ENCODE measurements at regions not wholly inside any gene's neighbourhood (a gene's known extent, or its start where the extent isn't known, plus 50 kb on each side); places are given as distances from the start of the nearest gene placed in this dataset.
"Not testable (repeated sequence)": the region's sequence is repeated elsewhere in the genome, so short reads cannot be mapped to it uniquely, and the experiment has no call there.

GRCh38 chr18:4781873-4782272 is 326.8 kb upstream of the DLGAP1 start:
- TF ChIP-seq CTCF (IDR thresholded peaks at IDR 0.05; ENCODE audit: low read depth, low read length) = no peak
- DNase-seq (ENCODE audit: extremely low read depth, low read depth) = no peak

- DNase-seq (ENCODE audit: extremely low read depth, low read depth) = no peak
- no peak for TF ChIP-seq CTCF (IDR thresholded peaks at IDR 0.05; ENCODE audit: low read depth, low read length)
Measured at GRCh38 chr18:4765401-4765800, 310.3 kb upstream of the DLGAP1 start.

- no peak for DNase-seq (ENCODE audit: extremely low read depth, low read depth)
- TF ChIP-seq CTCF (IDR thresholded peaks at IDR 0.05; ENCODE audit: low read depth, low read length) = no peak
Measured at GRCh38 chr18:4762330-4762729, 307.2 kb upstream of the DLGAP1 start.

GRCh38 chr18:4758980-4759379 is 303.9 kb upstream of the DLGAP1 start:
- no peak for TF ChIP-seq CTCF (IDR thresholded peaks at IDR 0.05; ENCODE audit: low read depth, low read length)
- no peak for DNase-seq (ENCODE audit: extremely low read depth, low read depth)

GRCh38 chr18:4755848-4756247 is 300.7 kb upstream of the DLGAP1 start:
- DNase-seq (ENCODE audit: extremely low read depth, low read depth) = no peak
- no peak for TF ChIP-seq CTCF (IDR thresholded peaks at IDR 0.05; ENCODE audit: low read depth, low read length)

GRCh38 chr18:4753151-4753550 is 298.0 kb upstream of the DLGAP1 start:
- DNase-seq (ENCODE audit: extremely low read depth, low read depth) = not testable (repeated sequence)

- TF ChIP-seq CTCF (IDR thresholded peaks at IDR 0.05; ENCODE audit: low read depth, low read length) = no peak
- DNase-seq (ENCODE audit: extremely low read depth, low read depth) = no peak
Measured at GRCh38 chr18:4751523-4751922, 296.4 kb upstream of the DLGAP1 start.

Measured in AG09319 (cell line).